ENCODE measurements at regions not wholly inside any gene's neighbourhood (a gene's known extent, or its start where the extent isn't known, plus 50 kb on each side); places are given as distances from the start of the nearest gene placed in this dataset.

DNA sequence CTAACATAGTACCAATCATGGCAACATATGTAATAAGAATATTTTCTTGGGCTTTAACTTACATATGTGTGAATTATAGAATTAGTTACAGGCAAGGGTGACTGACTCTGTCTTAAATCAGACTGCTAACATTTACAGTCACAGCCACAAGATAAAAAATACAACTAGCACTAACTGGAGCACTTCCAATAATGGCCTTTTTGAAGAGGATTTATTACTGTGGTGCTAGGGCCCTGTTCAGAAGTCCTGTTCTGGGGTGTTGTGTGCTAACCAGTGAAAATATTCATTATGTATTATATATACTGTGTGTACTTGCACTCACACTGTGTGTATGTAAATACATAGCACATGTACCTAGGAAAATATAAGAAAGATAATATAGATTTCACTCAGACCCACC is 1611.2 kb downstream of the PCDH18 start:
- TF ChIP-seq, protein P1, sequence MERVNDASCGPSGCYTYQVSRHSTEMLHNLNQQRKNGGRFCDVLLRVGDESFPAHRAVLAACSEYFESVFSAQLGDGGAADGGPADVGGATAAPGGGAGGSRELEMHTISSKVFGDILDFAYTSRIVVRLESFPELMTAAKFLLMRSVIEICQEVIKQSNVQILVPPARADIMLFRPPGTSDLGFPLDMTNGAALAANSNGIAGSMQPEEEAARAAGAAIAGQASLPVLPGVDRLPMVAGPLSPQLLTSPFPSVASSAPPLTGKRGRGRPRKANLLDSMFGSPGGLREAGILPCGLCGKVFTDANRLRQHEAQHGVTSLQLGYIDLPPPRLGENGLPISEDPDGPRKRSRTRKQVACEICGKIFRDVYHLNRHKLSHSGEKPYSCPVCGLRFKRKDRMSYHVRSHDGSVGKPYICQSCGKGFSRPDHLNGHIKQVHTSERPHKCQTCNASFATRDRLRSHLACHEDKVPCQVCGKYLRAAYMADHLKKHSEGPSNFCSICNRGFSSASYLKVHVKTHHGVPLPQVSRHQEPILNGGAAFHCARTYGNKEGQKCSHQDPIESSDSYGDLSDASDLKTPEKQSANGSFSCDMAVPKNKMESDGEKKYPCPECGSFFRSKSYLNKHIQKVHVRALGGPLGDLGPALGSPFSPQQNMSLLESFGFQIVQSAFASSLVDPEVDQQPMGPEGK (CRISPR knock-in tag; IDR thresholded peaks at IDR 0.05; ENCODE audit: borderline replicate concordance): no peak
- TF ChIP-seq ZNF565 (CRISPR knock-in tag; conservative IDR thresholded peaks at IDR 0.05; ENCODE audit: low read depth) (no peak), ARNTL (CRISPR knock-in tag; IDR thresholded peaks at IDR 0.05; ENCODE audit: borderline replicate concordance, low read depth) (no peak), RARB (CRISPR knock-in tag; IDR thresholded peaks at IDR 0.05) (no peak)
- TF ChIP-seq, protein P2, sequence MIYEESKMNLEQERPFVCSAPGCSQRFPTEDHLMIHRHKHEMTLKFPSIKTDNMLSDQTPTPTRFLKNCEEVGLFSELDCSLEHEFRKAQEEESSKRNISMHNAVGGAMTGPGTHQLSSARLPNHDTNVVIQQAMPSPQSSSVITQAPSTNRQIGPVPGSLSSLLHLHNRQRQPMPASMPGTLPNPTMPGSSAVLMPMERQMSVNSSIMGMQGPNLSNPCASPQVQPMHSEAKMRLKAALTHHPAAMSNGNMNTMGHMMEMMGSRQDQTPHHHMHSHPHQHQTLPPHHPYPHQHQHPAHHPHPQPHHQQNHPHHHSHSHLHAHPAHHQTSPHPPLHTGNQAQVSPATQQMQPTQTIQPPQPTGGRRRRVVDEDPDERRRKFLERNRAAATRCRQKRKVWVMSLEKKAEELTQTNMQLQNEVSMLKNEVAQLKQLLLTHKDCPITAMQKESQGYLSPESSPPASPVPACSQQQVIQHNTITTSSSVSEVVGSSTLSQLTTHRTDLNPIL (CRISPR knock-in tag; IDR thresholded peaks at IDR 0.05; ENCODE audit: low read depth): no peak

Data from SK-N-SH treated with all-trans-retinoic acid at 6 μM for 48 hours (cell line).